ENCODE measurements at regions not wholly inside any gene's neighbourhood (a gene's known extent, or its start where the extent isn't known, plus 50 kb on each side); places are given as distances from the start of the nearest gene placed in this dataset.

GRCh38 chr9:99750526-99750925, 71.2 kb upstream of the NR4A3 start:
- H3K9me2 ChIP-seq = no peaks in the 10 kb centered on the region
- CTCF ChIA-PET = interaction anchor here (1.3 kb wide), 1 partner anchor 22 kb away, joined by 3 read pairs; no protein-coding TSS in a partner anchor
- no peaks in the 10 kb centered on the region for H3K4me1 ChIP-seq (ENCODE audit: control insufficient read depth in 1 of 2, insufficient read depth in 2 of 2, low read depth in 1 of 2, low read length in 1 of 2)
- no peaks in the 10 kb centered on the region for H3K9me3 ChIP-seq
- H3K27me3 ChIP-seq (ENCODE audit: insufficient read depth) = no peaks in the 10 kb centered on the region
- no peak for TF ChIP-seq ZBTB33 (IDR thresholded peaks at IDR 0.05; ENCODE audit: borderline replicate concordance, low read depth)
- TF ChIP-seq GATA2 (CRISPR knock-in tag; IDR thresholded peaks at IDR 0.05) = no peak
- no peak for TF ChIP-seq TAF1 (IDR thresholded peaks at IDR 0.05; ENCODE audit: borderline replicate concordance, low read depth, low read length)
- no peak for TF ChIP-seq PBX3 (IDR thresholded peaks at IDR 0.05)
- TF ChIP-seq EZH2phosphoT487 (IDR thresholded peaks at IDR 0.05; ENCODE audit: borderline replicate concordance, low read depth) = no peak
- no peak for TF ChIP-seq NFIC (IDR thresholded peaks at IDR 0.05; ENCODE audit: borderline replicate concordance)
- no peak for TF ChIP-seq ELF1 (IDR thresholded peaks at IDR 0.05)
- TF ChIP-seq IRF3 (IDR thresholded peaks at IDR 0.05; ENCODE audit: low read depth, low read length) = no peak
- no peak for TF ChIP-seq MAX (IDR thresholded peaks at IDR 0.05; ENCODE audit: low read depth)
- TF ChIP-seq TEAD4 (IDR thresholded peaks at IDR 0.05; ENCODE audit: borderline replicate concordance, insufficient read depth) = no peak
- no peak for TF ChIP-seq CTCF (IDR thresholded peaks at IDR 0.05)
- no peak for TF ChIP-seq MXI1 (IDR thresholded peaks at IDR 0.05; ENCODE audit: low read depth, low read length)
- no peak for TF ChIP-seq NRF1 (IDR thresholded peaks at IDR 0.05; ENCODE audit: low read depth, low read length)
- no peak for DNase-seq
- no peaks in the 10 kb centered on the region for H3K36me3 ChIP-seq (replicated peaks in 1 of 2; ENCODE audit: control insufficient read depth in 1 of 2, insufficient read depth in 2 of 2, low read length in 1 of 2)
- POLR2A ChIA-PET = interaction anchor here (0.7 kb wide), 1 partner anchor 642 kb away, joined by 5 read pairs; no protein-coding TSS in a partner anchor
- no peak overlapping the region for H3K9ac ChIP-seq
- H4K20me1 ChIP-seq (ENCODE audit: insufficient read depth) = no peaks in the 10 kb centered on the region
- H3K79me2 ChIP-seq (ENCODE audit: insufficient read depth) = no peaks in the 10 kb centered on the region
- no peak overlapping the region for H3K4me3 ChIP-seq (ENCODE audit: low read depth in 2 of 2, low read length in 1 of 2)
- H3F3A ChIP-seq (replicated peaks; ENCODE audit: insufficient read depth) = no peaks in the 10 kb centered on the region
- H2AFZ ChIP-seq (ENCODE audit: low read depth) = no peak overlapping the region
- H3K27ac ChIP-seq (ENCODE audit: low read depth in 2 of 2, low read length in 1 of 2) = no peak overlapping the region
- H3K4me2 ChIP-seq = no peak overlapping the region
- 86% methylated on average over 6 of the region's 6 CpGs for WGBS (ENCODE audit: low lambda C conversion rate)
